Mesenchymal stem cell (in vitro differentiated cells and primary cell): ENCODE measurements at regions not wholly inside any gene's neighbourhood (a gene's known extent, or its start where the extent isn't known, plus 50 kb on each side); places are given as distances from the start of the nearest gene placed in this dataset.

Experiments used
- DNase-seq: peaks from one replicate; pipeline ENCODE4 v3.0.0-alpha.2; 2013
- H2AFZ ChIP-seq: one replicate; pipeline ENCODE4 v1.6.1; 2013; ENCODE audit warnings: low read depth, mild to moderate bottlenecking, control low read depth, inconsistent platforms, low read length, moderate library complexity
- H2AK5ac ChIP-seq: 2 replicates; pipeline ENCODE4 v1.6.1; 2013; ENCODE audit warnings: low read length, moderate library complexity, mild to moderate bottlenecking, inconsistent platforms; ENCODE audit not compliant: severe bottlenecking
- H2BK120ac ChIP-seq: one replicate; pipeline ENCODE4 v1.6.1; 2013; ENCODE audit warnings: low read depth, mild to moderate bottlenecking, inconsistent platforms, low read length, moderate library complexity
- H2BK12ac ChIP-seq, 2 experiments: one replicate each; pipeline ENCODE4 v1.6.1; 2013; ENCODE audit warnings: inconsistent platforms in 2 of 2, low read length in 2 of 2, mild to moderate bottlenecking in 2 of 2, moderate library complexity in 2 of 2, control low read depth in 1 of 2
- H2BK15ac ChIP-seq: one replicate; pipeline ENCODE4 v1.6.1; 2013; ENCODE audit warnings: mild to moderate bottlenecking, low read depth, inconsistent platforms; ENCODE audit not compliant: poor library complexity, severe bottlenecking
- H2BK5ac ChIP-seq: 2 replicates; pipeline ENCODE4 v1.6.1; 2013; ENCODE audit warnings: low read depth, mild to moderate bottlenecking, low read length, control low read depth, inconsistent platforms; ENCODE audit not compliant: poor library complexity, severe bottlenecking
- H3K14ac ChIP-seq, 2 experiments: one replicate each; pipeline ENCODE4 v1.6.1; 2013; ENCODE audit warnings: inconsistent platforms in 2 of 2, low read length in 2 of 2, control low read depth in 1 of 2, mild to moderate bottlenecking in 1 of 2, moderate library complexity in 1 of 2
- H3K18ac ChIP-seq, 2 experiments: one replicate each; pipeline ENCODE4 v1.6.1; 2013; ENCODE audit warnings: inconsistent platforms in 2 of 2, low read length in 2 of 2, control low read depth in 1 of 2, low read depth in 1 of 2, mild to moderate bottlenecking in 1 of 2
- H3K23ac ChIP-seq, 2 experiments: one replicate each; pipeline ENCODE4 v1.6.1; 2013; ENCODE audit warnings: inconsistent platforms in 2 of 2, low read length in 2 of 2, mild to moderate bottlenecking in 2 of 2, moderate library complexity in 2 of 2, control low read depth in 1 of 2
- H3K27ac ChIP-seq: 2 replicates; pipeline ENCODE4 v1.5.1; 2013; ENCODE audit warnings: mild to moderate bottlenecking, moderate library complexity, low read length, control low read depth, inconsistent platforms; ENCODE audit not compliant: poor library complexity, severe bottlenecking
- H3K27me3 ChIP-seq, 2 experiments: 2 replicates each; pipeline versions ENCODE4 v1.6.1 to v1.7.0; 2013; ENCODE audit warnings: low read length in 2 of 2, mild to moderate bottlenecking in 2 of 2, moderate library complexity in 2 of 2, control low read depth in 1 of 2, inconsistent platforms in 1 of 2; ENCODE audit not compliant: control insufficient read depth in 1 of 2, insufficient read depth in 1 of 2
- H3K36me3 ChIP-seq, 2 experiments: 2 replicates each; pipeline versions ENCODE4 v1.6.1 to v1.7.0; 2013; ENCODE audit warnings: low read length in 2 of 2, control low read depth in 1 of 2, inconsistent platforms in 1 of 2, low read depth in 1 of 2, mild to moderate bottlenecking in 1 of 2; ENCODE audit not compliant: insufficient read depth in 2 of 2, control insufficient read depth in 1 of 2
- H3K4ac ChIP-seq, 2 experiments: one replicate each; pipeline ENCODE4 v1.6.1; 2013; ENCODE audit warnings: inconsistent platforms in 2 of 2, low read length in 2 of 2, mild to moderate bottlenecking in 2 of 2, moderate library complexity in 2 of 2, control low read depth in 1 of 2, low read depth in 1 of 2
- H3K4me1 ChIP-seq: 2 replicates; pipeline ENCODE4 v1.6.1; 2013; ENCODE audit warnings: low read depth, low read length, control low read depth; ENCODE audit not compliant: control insufficient read depth, insufficient read depth
- H3K4me2 ChIP-seq: 2 replicates; pipeline ENCODE4 v1.6.1; 2013; ENCODE audit warnings: low read length, mild to moderate bottlenecking, inconsistent platforms; ENCODE audit not compliant: poor library complexity, severe bottlenecking
- H3K4me3 ChIP-seq, 2 experiments: 2 replicates each; pipeline versions ENCODE4 v1.5.1 to v1.7.0; 2013; ENCODE audit warnings: low read length in 2 of 2, mild to moderate bottlenecking in 2 of 2, control low read depth in 1 of 2, low read depth in 1 of 2; ENCODE audit not compliant: insufficient read depth in 1 of 2
- H3K79me1 ChIP-seq: replicated peaks from 2 replicates; pipeline ENCODE4 v1.6.1; 2013; ENCODE audit warnings: mild to moderate bottlenecking, control low read depth, low read length, inconsistent platforms; ENCODE audit not compliant: poor library complexity, severe bottlenecking
- H3K9ac ChIP-seq: 2 replicates; pipeline ENCODE4 v1.7.0; 2013; ENCODE audit warnings: mild to moderate bottlenecking, low read length, moderate library complexity
- H3K9me3 ChIP-seq: 2 replicates; pipeline ENCODE4 v1.7.0; 2013; ENCODE audit warnings: mild to moderate bottlenecking, low read length; ENCODE audit not compliant: control insufficient read depth
- H4K8ac ChIP-seq: one replicate; pipeline ENCODE4 v1.6.1; 2013; ENCODE audit warnings: inconsistent platforms, mild to moderate bottlenecking, low read length, moderate library complexity
- H4K91ac ChIP-seq: one replicate; pipeline ENCODE4 v1.6.1; 2013; ENCODE audit warnings: mild to moderate bottlenecking, low read length, inconsistent platforms
- WGBS: methylation state at CpG from one replicate; pipeline ENCODE4 v1.1.7; 2013; ENCODE audit warnings: mixed read lengths; 5-methylcytosine and 5-hydroxymethylcytosine counted together

GRCh38 chr5:106174903-106175302, 1495.8 kb downstream of the EFNA5 start:
- Histone ChIP-seq H2BK15ac (no peak overlapping the region), H3K4me1 (no peaks in the 10 kb centered on the region), H3K9ac (no peak overlapping the region), H3K36me3 (no peaks in the 10 kb centered on the region), H3K79me1 (no peaks in the 10 kb centered on the region), H3K14ac (no peak overlapping the region), H3K9me3 (peaks cover 2% of the 10 kb centered on the region), H2AFZ (no peak overlapping the region), H3K4me2 (no peak overlapping the region), H2AK5ac (no peak overlapping the region), H3K4ac (no peak overlapping the region), H3K27me3 (no peaks in the 10 kb centered on the region), H2BK12ac (no peak overlapping the region), H4K8ac (no peak overlapping the region), H2BK5ac (no peak overlapping the region), H3K4me3 (no peak overlapping the region), H3K23ac (no peak overlapping the region), H2BK120ac (no peak overlapping the region), H3K27ac (no peak overlapping the region), H3K18ac (no peak overlapping the region), H4K91ac (no peak overlapping the region)
- DNase-seq: no peak
- WGBS: 100% methylated on average over 2 of the region's 3 CpGs

DNA sequence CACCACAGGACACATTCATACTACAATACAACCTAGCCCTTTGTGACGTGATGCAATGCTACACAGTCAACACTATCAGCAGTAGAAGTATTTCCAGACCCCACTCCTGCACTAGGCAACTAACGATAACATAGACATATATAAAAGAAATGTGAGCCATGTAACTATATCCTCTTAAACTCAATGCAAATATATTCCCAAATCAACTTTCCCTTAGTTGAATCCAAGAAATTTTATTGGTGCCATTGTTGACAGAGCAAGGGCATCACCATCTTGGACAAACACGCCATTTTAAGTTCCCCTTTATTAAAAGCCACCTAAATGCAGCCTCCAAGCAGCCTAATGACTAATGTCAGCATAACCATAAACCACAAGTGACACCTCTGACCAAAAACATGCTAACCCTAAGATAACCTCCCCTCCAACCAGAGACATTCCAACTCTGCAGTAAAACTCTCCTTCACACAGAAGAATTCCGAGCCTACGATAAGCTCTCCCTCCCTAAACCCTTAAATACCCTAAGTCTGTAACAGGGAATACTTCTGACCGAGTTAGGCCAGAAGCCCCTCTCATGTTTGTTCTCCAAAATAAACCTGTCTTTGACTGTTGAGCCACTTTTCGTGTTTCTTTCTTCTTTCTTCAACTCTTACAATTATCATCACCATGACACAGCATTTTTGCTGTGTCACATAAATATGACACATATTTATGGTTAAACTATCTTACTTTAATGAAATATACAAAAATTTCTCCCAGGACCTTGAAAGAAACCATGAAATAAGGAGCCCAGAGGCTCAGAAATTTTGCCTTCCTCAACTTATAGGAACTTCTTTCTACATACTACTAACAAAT, 1497.8 kb downstream of the EFNA5 start:
- Histone ChIP-seq H3K36me3 (no peaks in the 10 kb centered on the region), H4K91ac (no peak overlapping the region), H4K8ac (no peak overlapping the region), H3K27ac (no peak overlapping the region), H3K27me3 (no peaks in the 10 kb centered on the region), H3K79me1 (no peaks in the 10 kb centered on the region), H2BK12ac (no peak overlapping the region), H3K18ac (no peak overlapping the region), H2AFZ (no peak overlapping the region), H2BK120ac (no peak overlapping the region), H3K4me3 (no peak overlapping the region), H3K23ac (no peak overlapping the region), H3K4me2 (no peak overlapping the region), H2BK5ac (no peak overlapping the region), H2AK5ac (peak overlapping the region; percentile 52), H3K14ac (no peak overlapping the region), H3K4me1 (no peaks in the 10 kb centered on the region), H2BK15ac (no peak overlapping the region), H3K9ac (no peak overlapping the region), H3K4ac (no peak overlapping the region), H3K9me3 (peaks cover 2% of the 10 kb centered on the region)
- WGBS: 82% methylated on average over 7 of the region's 7 CpGs
- DNase-seq: peak; percentile 21

DNA sequence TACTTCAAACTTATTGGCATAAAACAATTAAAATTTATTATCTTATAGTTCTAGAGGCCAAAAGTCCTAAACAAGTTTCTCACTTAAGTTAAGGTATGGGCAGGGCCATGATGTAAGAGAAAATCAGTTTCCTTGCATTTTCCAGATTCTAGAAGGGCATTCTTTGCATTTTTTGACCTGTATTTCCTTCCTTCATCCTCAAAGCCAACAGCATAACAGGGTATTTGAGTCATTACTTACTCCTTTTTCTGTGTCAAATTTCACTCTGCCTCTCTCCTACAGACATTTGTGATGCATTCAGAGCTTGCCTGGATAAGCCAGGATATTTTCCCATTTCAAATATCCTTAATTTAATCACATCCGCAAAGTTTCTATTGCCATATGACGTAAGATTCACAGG, 1499.0 kb downstream of the EFNA5 start:
- H3K9me3 ChIP-seq: no peaks in the 10 kb centered on the region
- no peak overlapping the region for H3K4ac ChIP-seq
- H2BK5ac ChIP-seq: no peak overlapping the region
- no peak overlapping the region for H2BK12ac ChIP-seq
- no peaks in the 10 kb centered on the region for H3K36me3 ChIP-seq
- no peak overlapping the region for H2AK5ac ChIP-seq
- no peak overlapping the region for H4K8ac ChIP-seq
- no peaks in the 10 kb centered on the region for H3K4me1 ChIP-seq
- no peak overlapping the region for H3K4me3 ChIP-seq
- H3K27me3 ChIP-seq: no peaks in the 10 kb centered on the region
- H3K79me1 ChIP-seq: no peaks in the 10 kb centered on the region
- 100% methylated on average over 1 of the region's 2 CpGs for WGBS
- no peak overlapping the region for H2BK15ac ChIP-seq
- H3K4me2 ChIP-seq: no peak overlapping the region
- no peak overlapping the region for H3K18ac ChIP-seq
- H4K91ac ChIP-seq: no peak overlapping the region
- no peak overlapping the region for H3K9ac ChIP-seq
- H3K23ac ChIP-seq: no peak overlapping the region
- DNase-seq: no peak
- H3K27ac ChIP-seq: peak overlapping the region; percentile 64
- no peak overlapping the region for H3K14ac ChIP-seq
- H2AFZ ChIP-seq: no peak overlapping the region
- H2BK120ac ChIP-seq: no peak overlapping the region

DNA sequence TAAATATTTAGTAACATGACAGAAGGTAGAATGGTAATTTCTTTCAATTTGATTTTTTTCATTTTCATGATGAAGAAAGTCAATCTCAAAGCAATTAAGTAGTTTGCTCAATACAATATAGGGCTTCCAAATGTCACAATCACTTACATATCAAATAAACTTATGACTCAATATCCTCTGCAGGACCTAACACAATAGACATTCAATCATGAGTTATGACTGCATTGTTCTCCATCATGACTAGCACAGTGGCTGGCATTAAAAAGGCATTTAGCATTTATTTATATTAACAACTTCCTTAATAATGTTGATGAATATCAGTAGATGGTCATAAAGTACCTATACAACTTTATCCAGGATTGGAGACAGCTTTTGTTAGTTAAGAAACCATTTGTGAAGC, 1499.6 kb downstream of the EFNA5 start:
- Histone ChIP-seq H2AFZ (no peak overlapping the region), H4K8ac (no peak overlapping the region), H3K4me1 (no peaks in the 10 kb centered on the region), H3K4ac (no peak overlapping the region), H3K9me3 (no peaks in the 10 kb centered on the region), H2BK5ac (no peak overlapping the region), H2BK12ac (no peak overlapping the region), H3K36me3 (no peaks in the 10 kb centered on the region), H4K91ac (no peak overlapping the region), H3K4me3 (no peak overlapping the region), H2BK15ac (no peak overlapping the region), H3K79me1 (no peaks in the 10 kb centered on the region), H3K4me2 (no peak overlapping the region), H2BK120ac (no peak overlapping the region), H3K23ac (no peak overlapping the region), H2AK5ac (no peak overlapping the region), H3K27me3 (no peaks in the 10 kb centered on the region), H3K14ac (no peak overlapping the region), H3K18ac (no peak overlapping the region), H3K27ac (no peak overlapping the region), H3K9ac (no peak overlapping the region)
- DNase-seq: no peak
